GM12865 (cell line): ENCODE measurements at regions not wholly inside any gene's neighbourhood (a gene's known extent, or its start where the extent isn't known, plus 50 kb on each side); places are given as distances from the start of the nearest gene placed in this dataset.

ENCODE experiments used
- DNase-seq: peaks from one replicate; pipeline ENCODE4 v3.0.0; 2010; ENCODE audit warnings: low read depth
- H3K4me3 ChIP-seq: 2 replicates; pipeline ENCODE4 v1.5.1; 2011; ENCODE audit warnings: mild to moderate bottlenecking, low read depth, low read length, control low read depth
- TF ChIP-seq, protein P1 (sequence below): IDR thresholded peaks from 2 replicates; pipeline ENCODE4 v1.5.1; 2011; ENCODE audit warnings: low read length, control low read depth, low read depth, inconsistent platforms; ENCODE audit not compliant: insufficient read depth; ENCODE audit errors: missing control alignments

DNA sequence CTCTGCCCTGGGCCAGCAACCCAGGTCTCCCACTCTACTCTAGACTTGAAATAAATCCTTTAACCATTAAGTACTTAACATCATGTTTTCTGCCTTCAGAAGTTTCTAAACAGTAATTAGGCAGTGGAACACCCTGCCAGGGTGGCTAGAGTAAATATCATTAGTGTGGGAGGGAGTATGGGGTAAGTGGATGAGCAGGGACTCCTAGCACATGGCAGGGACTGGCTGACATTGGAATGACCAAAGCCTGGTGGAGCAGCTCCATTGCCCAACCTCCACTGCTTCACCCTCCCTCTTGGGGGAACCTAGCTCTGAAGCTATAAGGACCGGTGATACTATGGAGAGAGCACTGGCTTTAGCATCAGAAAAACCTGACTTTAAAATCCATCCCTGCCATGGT is 167.1 kb downstream of the MAFB start:
- TF ChIP-seq, protein P1, sequence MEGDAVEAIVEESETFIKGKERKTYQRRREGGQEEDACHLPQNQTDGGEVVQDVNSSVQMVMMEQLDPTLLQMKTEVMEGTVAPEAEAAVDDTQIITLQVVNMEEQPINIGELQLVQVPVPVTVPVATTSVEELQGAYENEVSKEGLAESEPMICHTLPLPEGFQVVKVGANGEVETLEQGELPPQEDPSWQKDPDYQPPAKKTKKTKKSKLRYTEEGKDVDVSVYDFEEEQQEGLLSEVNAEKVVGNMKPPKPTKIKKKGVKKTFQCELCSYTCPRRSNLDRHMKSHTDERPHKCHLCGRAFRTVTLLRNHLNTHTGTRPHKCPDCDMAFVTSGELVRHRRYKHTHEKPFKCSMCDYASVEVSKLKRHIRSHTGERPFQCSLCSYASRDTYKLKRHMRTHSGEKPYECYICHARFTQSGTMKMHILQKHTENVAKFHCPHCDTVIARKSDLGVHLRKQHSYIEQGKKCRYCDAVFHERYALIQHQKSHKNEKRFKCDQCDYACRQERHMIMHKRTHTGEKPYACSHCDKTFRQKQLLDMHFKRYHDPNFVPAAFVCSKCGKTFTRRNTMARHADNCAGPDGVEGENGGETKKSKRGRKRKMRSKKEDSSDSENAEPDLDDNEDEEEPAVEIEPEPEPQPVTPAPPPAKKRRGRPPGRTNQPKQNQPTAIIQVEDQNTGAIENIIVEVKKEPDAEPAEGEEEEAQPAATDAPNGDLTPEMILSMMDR = no peak
- no peak overlapping the region for H3K4me3 ChIP-seq
- DNase-seq = no peak

DNA sequence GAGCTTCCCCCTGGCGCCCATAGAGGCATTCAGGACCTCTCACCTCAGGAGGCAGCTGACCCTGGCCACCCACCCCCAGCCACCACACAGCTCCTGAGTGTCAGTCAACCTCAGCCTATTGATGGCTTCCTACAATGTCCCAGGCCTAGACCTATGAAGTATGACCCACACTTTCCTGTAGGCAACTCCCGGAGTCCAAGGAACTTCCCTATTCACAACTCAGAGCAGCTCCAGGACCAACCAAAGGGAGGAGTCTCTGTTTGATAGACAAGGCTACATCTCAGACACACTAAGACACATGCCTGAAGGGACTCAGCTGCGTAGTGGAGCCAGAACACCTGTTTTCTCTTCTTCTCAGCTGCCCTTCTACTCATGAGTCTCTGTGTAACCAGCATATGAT is 169.1 kb downstream of the MAFB start:
- no peak overlapping the region for H3K4me3 ChIP-seq
- DNase-seq = no peak
- TF ChIP-seq, protein P1 = no peak

DNA sequence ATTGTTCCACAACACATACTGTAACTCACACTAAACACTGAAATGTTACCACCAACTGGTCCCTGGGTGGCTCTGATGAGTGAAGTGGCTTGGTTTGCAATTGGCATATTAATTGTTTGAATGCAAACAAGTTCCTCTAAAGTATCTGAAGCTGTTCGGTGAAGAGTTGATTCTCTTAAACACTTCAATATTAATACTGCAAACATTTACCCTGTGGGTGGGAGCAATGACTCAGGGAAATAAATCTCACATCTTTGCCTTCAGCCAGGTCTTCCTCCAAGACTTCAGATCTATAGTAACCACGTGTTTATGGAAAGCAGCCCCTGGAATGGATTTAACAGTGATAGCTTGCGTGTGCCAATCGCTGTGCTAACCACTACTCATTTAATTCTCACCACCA is 176.0 kb downstream of the MAFB start:
- DNase-seq = no peak
- TF ChIP-seq, protein P1 = no peak
- H3K4me3 ChIP-seq = no peak overlapping the region

DNA sequence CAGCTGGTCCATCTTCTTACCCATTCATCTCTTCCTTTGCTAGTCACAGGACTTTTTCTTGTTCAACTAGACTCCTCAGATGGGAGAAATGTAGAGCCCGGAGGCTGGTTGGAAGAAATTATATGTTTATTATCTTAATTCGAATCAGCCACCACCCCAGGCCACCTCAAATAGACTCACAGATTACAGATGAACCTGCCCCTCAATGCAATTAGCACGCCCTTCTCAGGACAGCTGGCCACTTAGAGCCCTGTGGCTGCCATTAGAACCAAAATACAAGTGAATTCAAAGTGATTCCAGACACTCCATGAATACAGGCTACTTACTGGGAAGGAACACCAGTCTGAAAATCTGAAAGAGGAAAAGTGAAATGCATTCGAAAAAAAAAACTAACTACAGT is 176.4 kb downstream of the MAFB start:
- TF ChIP-seq, protein P1 = no peak
- no peak for DNase-seq
- H3K4me3 ChIP-seq = no peak overlapping the region

DNA sequence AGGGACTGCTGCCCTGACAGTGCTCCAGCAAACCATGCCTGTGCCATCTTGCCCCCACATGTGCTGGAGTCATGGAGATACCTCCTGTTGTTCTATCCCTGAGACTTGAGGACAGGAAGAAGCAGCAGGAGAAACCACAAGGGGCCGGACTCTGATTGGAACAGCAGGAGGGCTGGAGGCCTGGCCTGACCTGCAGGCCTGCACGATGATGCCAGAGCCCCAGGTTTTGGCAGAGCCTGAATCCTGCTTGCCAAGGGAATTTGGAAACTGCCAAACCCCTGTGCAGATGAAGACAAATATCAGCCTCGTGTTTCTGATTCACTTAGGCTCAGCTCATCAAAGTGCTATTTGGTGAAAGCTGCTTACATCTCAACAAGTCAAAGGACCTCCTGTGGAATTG is 177.6 kb downstream of the MAFB start:
- no peak overlapping the region for H3K4me3 ChIP-seq
- no peak for DNase-seq
- TF ChIP-seq, protein P1 = no peak

DNA sequence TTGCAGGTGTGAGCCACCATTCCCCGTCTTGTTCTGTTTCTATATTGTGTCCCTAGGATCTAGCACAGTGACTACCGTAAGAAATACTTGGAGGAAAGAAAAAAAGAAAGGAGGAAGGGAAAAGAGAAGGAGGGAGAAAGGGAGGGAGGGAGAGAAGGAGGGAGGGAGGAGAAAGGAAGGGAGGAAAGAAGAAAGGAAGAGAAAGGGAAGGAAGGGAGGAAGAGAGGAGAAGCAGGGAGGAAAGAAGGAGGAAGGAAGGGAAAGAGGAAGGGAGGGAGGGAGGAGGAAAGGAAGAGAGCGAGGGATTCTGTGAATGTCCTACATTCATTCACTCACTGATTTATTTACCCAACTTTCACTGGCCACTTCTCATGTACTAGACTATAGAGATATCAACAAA is 178.4 kb downstream of the MAFB start:
- no peak for DNase-seq
- TF ChIP-seq, protein P1 = no peak
- no peak overlapping the region for H3K4me3 ChIP-seq

DNA sequence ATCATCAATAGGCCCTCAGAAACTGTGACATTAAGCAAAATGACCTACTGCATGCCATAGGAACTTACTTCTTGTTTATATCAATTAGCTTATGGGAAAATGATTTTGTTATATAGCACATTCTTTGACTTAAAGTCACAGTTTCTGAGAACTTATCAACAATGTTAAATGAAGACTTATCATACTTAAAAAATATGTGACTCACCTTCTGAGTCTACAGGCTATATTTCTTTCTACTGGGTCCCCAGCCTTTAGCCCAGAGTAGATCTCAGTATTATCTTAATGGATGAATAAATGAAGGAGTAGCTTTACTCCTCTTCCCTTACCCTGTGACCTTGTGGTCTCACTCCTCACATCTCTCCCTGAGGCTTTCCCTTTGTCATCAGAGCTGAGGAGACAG is 180.2 kb downstream of the MAFB start:
- no peak overlapping the region for H3K4me3 ChIP-seq
- TF ChIP-seq, protein P1 = no peak
- DNase-seq = no peak
